Right lobe of liver (tissue), 6 donors: ENCODE measurements at regions not wholly inside any gene's neighbourhood (a gene's known extent, or its start where the extent isn't known, plus 50 kb on each side); places are given as distances from the start of the nearest gene placed in this dataset.

Experiments
- ATAC-seq, 4 donors: fragments of 200-7000 bp; cut with Tn5 transposase; one replicate each; pipeline ENCODE4 v1.9.1; 2020; ENCODE audit warnings: mild to moderate bottlenecking in 4 of 4, moderate library complexity in 4 of 4
- DNase-seq, 3 donors: peaks; one replicate each; pipeline ENCODE4 v3.0.0-alpha.2; 2020
- H3K27ac ChIP-seq, 3 donors: fragments of 200-600 bp; one replicate each; pipeline ENCODE4 v1.8.0; 2022
- H3K27me3 ChIP-seq, 2 donors: fragments of 200-600 bp; one replicate each; pipeline ENCODE4 v1.8.0; 2022
- H3K36me3 ChIP-seq, 4 donors: fragments of 200-600 bp; sonication (generic) in 1 of 4; one replicate each; pipeline versions ENCODE4 v1.5.1 to v1.8.0; 2017 to 2022; ENCODE audit warnings: control low read depth in 1 of 4
- H3K4me1 ChIP-seq, 4 donors: fragments of 200-600 bp; sonication (generic) in 1 of 4; one replicate each; pipeline versions ENCODE4 v1.5.1 to v1.8.0; 2017 to 2022; ENCODE audit warnings: control low read depth in 1 of 4
- H3K4me3 ChIP-seq, 3 donors: fragments of 200-600 bp; one replicate each; pipeline ENCODE4 v1.8.0; 2022
- H3K9me3 ChIP-seq, 4 donors: fragments of 200-600 bp; sonication (generic) in 1 of 4; one replicate each; pipeline versions ENCODE4 v1.5.1 to v1.8.0; 2017 to 2022; ENCODE audit warnings: control low read depth in 1 of 4
- CTCF ChIP-seq, 4 donors: fragments of 200-600 bp in 3 of 4; fragments of 450-650 bp in 1 of 4; IDR thresholded peaks; one replicate each; pipeline versions ENCODE4 v1.5.1 to v1.8.0; 2016 to 2022; ENCODE audit warnings: antibody characterized with exemption in 4 of 4, mild to moderate bottlenecking in 2 of 4
- POLR2A ChIP-seq: fragments of 450-650 bp; IDR thresholded peaks from one replicate; pipeline ENCODE4 v1.6.1; 2017; ENCODE audit warnings: antibody characterized with exemption, mild to moderate bottlenecking
- WGBS: methylation state at CpG from one replicate; pipeline ENCODE4 v1.1.6; 2018; ENCODE audit warnings: low coverage, low lambda C conversion rate; ENCODE audit not compliant: insufficient coverage; ENCODE audit errors: missing lambda C conversion rate; 5-methylcytosine and 5-hydroxymethylcytosine counted together
- intact Hi-C, 2 donors: fragments of 100-400 bp; cut with DNase I; formaldehyde crosslinking; loops; one replicate each; pipeline versions ENCODE4 v1.11.2 to v1.14.1; 2022
- donor health status: DM: no; HTN: yes; CAD: no.
- donor health status: DM: no; HTN: no; CAD: no.
- donor health status: DM: no; HTN: no; CAD: no.
- donor health status: DM: no; HTN: yes; CAD: no.
- donor health status: DM: no; HTN: yes; CAD: no.

- no peaks in the 10 kb centered on the region for H3K27me3 ChIP-seq
- WGBS, result 80% methylated on average over 1 of the region's 1 CpG
- H3K4me3 ChIP-seq, result no peak overlapping the region
- TF ChIP-seq CTCF (IDR thresholded peaks at IDR 0.05) (no peak), POLR2A (no peak)
- no peaks in the 10 kb centered on the region for H3K4me1 ChIP-seq
- ATAC-seq (no peak), DNase-seq (no peak)
- H3K9me3 ChIP-seq, result no peaks in the 10 kb centered on the region
- H3K27ac ChIP-seq, result no peak overlapping the region
- H3K36me3 ChIP-seq, result no peaks in the 10 kb centered on the region
- intact Hi-C loops, result no loop called here
Measured at GRCh38 chr3:105238367-105238766, 128.3 kb upstream of the ALCAM start.

DNA sequence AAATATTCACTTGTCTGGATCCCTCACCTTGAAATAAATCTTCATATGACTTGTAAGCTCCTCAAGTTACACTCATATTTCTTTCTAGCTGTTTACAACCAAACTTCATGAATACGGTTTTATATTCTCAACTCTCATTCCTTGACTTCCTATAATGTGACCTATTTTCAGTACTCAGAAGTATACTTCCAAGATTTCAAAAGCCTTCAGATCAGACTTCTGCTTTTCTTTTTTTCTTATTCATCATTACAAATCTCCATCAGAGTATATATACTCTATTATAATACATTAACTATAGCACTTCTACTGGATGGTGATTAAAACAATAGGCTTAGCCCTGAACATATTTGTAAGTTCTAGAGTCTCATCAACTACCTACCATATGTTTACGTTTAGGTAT, 123.6 kb upstream of the ALCAM start:
- no peak for DNase-seq
- 75% methylated on average over 2 of the region's 2 CpGs for WGBS
- intact Hi-C loops, result no loop called here

GRCh38 chr3:105246536-105246935, 120.2 kb upstream of the ALCAM start:
- 91% methylated on average over 3 of the region's 3 CpGs for WGBS
- ATAC-seq (no peak), DNase-seq (no peak)
- intact Hi-C loops, result no loop called here
- Histone ChIP-seq H3K27me3 (no peaks in the 10 kb centered on the region), H3K9me3 (no peaks in the 10 kb centered on the region), H3K4me3 (no peak overlapping the region), H3K36me3 (no peaks in the 10 kb centered on the region), H3K4me1 (no peaks in the 10 kb centered on the region), H3K27ac (no peak overlapping the region)
- no peak for TF ChIP-seq POLR2A
- TF ChIP-seq CTCF (IDR thresholded peaks at IDR 0.05), result no peak

More for the DNA sequence above, 123.6 kb upstream of the ALCAM start:
- H3K4me3 ChIP-seq, result no peak overlapping the region
- no peaks in the 10 kb centered on the region for H3K9me3 ChIP-seq
- no peak for TF ChIP-seq CTCF (IDR thresholded peaks at IDR 0.05)
- TF ChIP-seq POLR2A, result no peak
- no peaks in the 10 kb centered on the region for H3K27me3 ChIP-seq
- H3K27ac ChIP-seq, result no peak overlapping the region
- no peak for ATAC-seq
- H3K4me1 ChIP-seq, result no peaks in the 10 kb centered on the region
- no peaks in the 10 kb centered on the region for H3K36me3 ChIP-seq

GRCh38 chr3:105253225-105253624, 113.5 kb upstream of the ALCAM start:
- no peak overlapping the region for H3K27ac ChIP-seq
- H3K4me1 ChIP-seq, result no peaks in the 10 kb centered on the region
- ATAC-seq (no peak), DNase-seq (no peak)
- intact Hi-C loops, result no loop called here
- TF ChIP-seq CTCF (IDR thresholded peaks at IDR 0.05) (no peak), POLR2A (no peak)
- no peak overlapping the region for H3K4me3 ChIP-seq
- H3K27me3 ChIP-seq, result no peaks in the 10 kb centered on the region
- 43% methylated on average over 3 of the region's 3 CpGs for WGBS
- H3K36me3 ChIP-seq, result no peaks in the 10 kb centered on the region
- no peaks in the 10 kb centered on the region for H3K9me3 ChIP-seq

- Histone ChIP-seq H3K4me1 (no peaks in the 10 kb centered on the region), H3K4me3 (no peak overlapping the region), H3K27ac (no peak overlapping the region), H3K27me3 (no peaks in the 10 kb centered on the region), H3K36me3 (no peaks in the 10 kb centered on the region), H3K9me3 (no peaks in the 10 kb centered on the region)
- no peak for TF ChIP-seq CTCF (IDR thresholded peaks at IDR 0.05)
- TF ChIP-seq POLR2A, result no peak
- 94% methylated on average over 2 of the region's 2 CpGs for WGBS
- intact Hi-C loops, result no loop called here
- ATAC-seq (no peak), DNase-seq (no peak)
Measured at GRCh38 chr3:105254154-105254553, 112.6 kb upstream of the ALCAM start.
